Lung (tissue), 11 donors: ENCODE measurements at regions not wholly inside any gene's neighbourhood (a gene's known extent, or its start where the extent isn't known, plus 50 kb on each side); places are given as distances from the start of the nearest gene placed in this dataset.

Source experiments
- ATAC-seq: fragments of 200-7000 bp; cut with Tn5 transposase; one replicate; pipeline ENCODE4 v1.9.1; 2020; ENCODE audit warnings: moderate number of reproducible peaks; ENCODE audit not compliant: insufficient read depth, low FRiP score
- DNase-seq, 3 donors: peaks; one replicate each; pipeline ENCODE4 v3.0.0-alpha.2; 2013 to 2017
- H3K27ac ChIP-seq, 2 donors: one replicate each; pipeline ENCODE4 v1.5.1; 2013; ENCODE audit warnings: mild to moderate bottlenecking in 2 of 2, moderate library complexity in 2 of 2, control low read depth in 1 of 2, inconsistent platforms in 1 of 2, low read depth in 1 of 2, low read length in 1 of 2
- H3K27me3 ChIP-seq, 3 donors: one replicate each; pipeline ENCODE4 v1.5.1; 2013; ENCODE audit warnings: low read length in 2 of 3; ENCODE audit not compliant: control insufficient read depth in 3 of 3, insufficient read depth in 3 of 3
- H3K36me3 ChIP-seq, 4 donors: one replicate each; pipeline ENCODE4 v1.5.1; 2013; ENCODE audit warnings: low read length in 4 of 4, mild to moderate bottlenecking in 1 of 4, moderate library complexity in 1 of 4; ENCODE audit not compliant: control insufficient read depth in 4 of 4, insufficient read depth in 4 of 4
- H3K4me1 ChIP-seq, 5 donors: one replicate each; pipeline ENCODE4 v1.5.1; 2013; ENCODE audit warnings: low read length in 5 of 5, mild to moderate bottlenecking in 2 of 5, moderate library complexity in 1 of 5; ENCODE audit not compliant: control insufficient read depth in 5 of 5, insufficient read depth in 5 of 5
- H3K4me3 ChIP-seq: one replicate; pipeline ENCODE4 v1.5.1; 2013; ENCODE audit warnings: mild to moderate bottlenecking, control low read depth, moderate library complexity
- H3K9ac ChIP-seq, 2 donors: one replicate each; pipeline ENCODE4 v1.5.1; 2013; ENCODE audit warnings: low read length in 2 of 2, control low read depth in 1 of 2; ENCODE audit not compliant: insufficient read depth in 1 of 2
- H3K9me3 ChIP-seq, 4 donors: one replicate each; pipeline ENCODE4 v1.5.1; 2013; ENCODE audit warnings: low read length in 3 of 4, mild to moderate bottlenecking in 1 of 4, moderate library complexity in 1 of 4; ENCODE audit not compliant: control insufficient read depth in 4 of 4, insufficient read depth in 3 of 4
- WGBS, 2 donors: extraction: QIAGEN DNeasy Blood & Tissue Kit; methylation state at CpG; one replicate each; pipeline ENCODE4 v1.1.7; 2013; 5-methylcytosine and 5-hydroxymethylcytosine counted together
- TF ChIP-seq, protein P1 (sequence below): IDR thresholded peaks from 2 replicates; pipeline ENCODE4 v1.5.1; 2012; ENCODE audit warnings: mild to moderate bottlenecking; ENCODE audit errors: control extremely low read depth, extremely low read depth
- donor health status: control.
- donor health status: control.
- donor health status: Bipolar disorder and iron deficiency.
- donor health status: healthy.
- donor health status: DM: yes; HTN: yes; CAD: no.

DNA sequence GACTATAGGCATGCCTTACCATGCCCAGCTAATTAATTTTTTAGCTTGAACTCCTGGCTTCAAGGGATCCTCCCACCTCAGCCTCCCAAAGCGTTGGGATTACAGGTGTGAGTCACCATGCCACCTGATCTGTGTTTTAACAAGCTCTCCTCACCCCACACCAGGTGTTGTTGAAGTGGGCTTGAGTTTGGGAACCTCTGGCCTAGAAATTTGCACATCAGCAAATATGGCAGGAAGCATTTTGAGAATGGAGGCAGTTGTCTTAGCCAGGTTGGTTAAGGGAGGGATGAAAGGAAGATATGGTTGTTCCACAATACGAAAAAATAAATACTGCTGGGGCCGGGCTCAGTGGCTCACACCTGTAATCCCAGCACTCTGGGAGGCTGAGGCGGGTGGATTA is 433.1 kb downstream of the TYW1 start:
- 89 to 90% methylated on average over 4 of the region's 4 CpGs for WGBS, 2 donors
- Histone ChIP-seq H3K4me1 (no peaks in the 10 kb centered on the region), H3K4me3 (no peak overlapping the region), H3K27ac (no peak overlapping the region), H3K27me3 (no peaks in the 10 kb centered on the region), H3K9ac (no peak overlapping the region), H3K9me3 (peaks cover 0 to 6% (median 0%) of the 10 kb centered on the region in 4 donors), H3K36me3 (no peaks in the 10 kb centered on the region)
- TF ChIP-seq, protein P1, sequence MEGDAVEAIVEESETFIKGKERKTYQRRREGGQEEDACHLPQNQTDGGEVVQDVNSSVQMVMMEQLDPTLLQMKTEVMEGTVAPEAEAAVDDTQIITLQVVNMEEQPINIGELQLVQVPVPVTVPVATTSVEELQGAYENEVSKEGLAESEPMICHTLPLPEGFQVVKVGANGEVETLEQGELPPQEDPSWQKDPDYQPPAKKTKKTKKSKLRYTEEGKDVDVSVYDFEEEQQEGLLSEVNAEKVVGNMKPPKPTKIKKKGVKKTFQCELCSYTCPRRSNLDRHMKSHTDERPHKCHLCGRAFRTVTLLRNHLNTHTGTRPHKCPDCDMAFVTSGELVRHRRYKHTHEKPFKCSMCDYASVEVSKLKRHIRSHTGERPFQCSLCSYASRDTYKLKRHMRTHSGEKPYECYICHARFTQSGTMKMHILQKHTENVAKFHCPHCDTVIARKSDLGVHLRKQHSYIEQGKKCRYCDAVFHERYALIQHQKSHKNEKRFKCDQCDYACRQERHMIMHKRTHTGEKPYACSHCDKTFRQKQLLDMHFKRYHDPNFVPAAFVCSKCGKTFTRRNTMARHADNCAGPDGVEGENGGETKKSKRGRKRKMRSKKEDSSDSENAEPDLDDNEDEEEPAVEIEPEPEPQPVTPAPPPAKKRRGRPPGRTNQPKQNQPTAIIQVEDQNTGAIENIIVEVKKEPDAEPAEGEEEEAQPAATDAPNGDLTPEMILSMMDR = no peak
- DNase-seq = no peak
- ATAC-seq = no peak

- Histone ChIP-seq H3K9ac (no peak overlapping the region), H3K4me1 (no peaks in the 10 kb centered on the region), H3K4me3 (no peak overlapping the region), H3K27ac (no peak overlapping the region), H3K9me3 (peaks cover 0 to 6% (median 0%) of the 10 kb centered on the region in 4 donors), H3K27me3 (peaks cover 0 to 4% (median 0%) of the 10 kb centered on the region in 3 donors), H3K36me3 (no peaks in the 10 kb centered on the region)
- 67 to 80% methylated on average over 10 of the region's 10 CpGs for WGBS, 2 donors
- DNase-seq (no peak), ATAC-seq (no peak)
- TF ChIP-seq, protein P1 = no peak
Measured at GRCh38 chr7:67432536-67433234, 436.1 kb downstream of the TYW1 start.

DNA sequence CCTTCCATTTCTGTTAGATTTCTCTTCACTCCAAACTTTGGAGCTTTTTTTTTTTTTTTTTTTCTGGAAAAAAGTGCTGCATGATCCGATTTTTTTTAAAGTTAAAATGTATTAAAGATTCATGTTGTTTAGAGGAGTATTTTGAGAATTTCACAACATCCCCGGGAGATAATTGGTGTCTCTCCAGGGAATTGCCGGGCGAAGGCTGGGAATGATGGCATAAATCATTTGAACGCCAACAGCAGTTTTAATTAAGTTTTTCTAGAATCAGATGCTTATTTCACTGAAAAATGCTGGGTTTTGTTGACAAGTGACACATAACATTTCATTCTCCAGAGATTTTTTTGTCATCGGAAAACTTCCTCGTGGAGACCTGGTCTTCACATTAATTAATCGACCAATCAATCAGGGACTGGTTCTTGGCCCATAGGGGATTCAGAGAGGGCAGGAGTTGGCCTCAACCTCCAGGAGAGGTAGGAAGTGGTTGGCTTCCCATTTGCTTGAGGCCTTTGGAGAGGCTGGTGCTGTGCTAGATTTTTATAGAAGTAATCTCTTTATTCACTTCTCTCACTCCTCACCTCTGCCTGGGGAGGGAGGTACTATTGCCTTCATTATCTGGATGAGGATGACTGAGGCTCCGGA is 439.4 kb downstream of the TYW1 start:
- Histone ChIP-seq H3K36me3 (no peaks in the 10 kb centered on the region), H3K9ac (no peak overlapping the region), H3K4me1 (no peaks in the 10 kb centered on the region), H3K4me3 (no peak overlapping the region), H3K27me3 (peaks cover 0 to 4% (median 0%) of the 10 kb centered on the region in 3 donors), H3K9me3 (peaks cover 0 to 6% (median 0%) of the 10 kb centered on the region in 4 donors), H3K27ac (no peak overlapping the region)
- no peak for DNase-seq
- TF ChIP-seq, protein P1 = no peak
- ATAC-seq = no peak
- WGBS, 2 donors = 77 to 90% methylated on average over 9 of the region's 9 CpGs
